ENCODE measurements at regions not wholly inside any gene's neighbourhood (a gene's known extent, or its start where the extent isn't known, plus 50 kb on each side); places are given as distances from the start of the nearest gene placed in this dataset.
A peak's percentile ranks its signal among the peaks of the same experiment; 100 is the strongest.

DNA sequence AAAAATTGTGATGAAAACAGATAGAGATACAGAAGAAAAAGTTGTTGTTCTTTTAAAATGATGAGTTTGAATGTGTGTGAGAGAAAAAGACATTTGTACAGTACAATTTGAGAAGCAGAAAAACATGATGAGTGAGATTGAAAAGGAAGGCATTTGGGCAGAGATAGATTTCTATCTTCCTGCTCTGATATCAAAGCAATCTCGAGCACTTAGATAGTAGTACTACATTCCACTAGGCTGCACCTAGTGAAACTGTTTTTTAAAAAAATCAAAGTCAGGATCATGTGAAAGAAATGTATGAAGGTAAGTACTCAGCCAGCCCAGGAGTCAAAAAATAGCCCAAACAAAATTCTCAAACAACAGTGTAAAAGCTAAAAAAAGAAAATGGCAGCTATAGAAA lies 104.1 kb upstream of the UBE2E2 start:
- no peak for DNase-seq (ENCODE audit: extremely low read depth in 1 of 11, low read depth in 9 of 11, low spot score in 4 of 11)

DNA sequence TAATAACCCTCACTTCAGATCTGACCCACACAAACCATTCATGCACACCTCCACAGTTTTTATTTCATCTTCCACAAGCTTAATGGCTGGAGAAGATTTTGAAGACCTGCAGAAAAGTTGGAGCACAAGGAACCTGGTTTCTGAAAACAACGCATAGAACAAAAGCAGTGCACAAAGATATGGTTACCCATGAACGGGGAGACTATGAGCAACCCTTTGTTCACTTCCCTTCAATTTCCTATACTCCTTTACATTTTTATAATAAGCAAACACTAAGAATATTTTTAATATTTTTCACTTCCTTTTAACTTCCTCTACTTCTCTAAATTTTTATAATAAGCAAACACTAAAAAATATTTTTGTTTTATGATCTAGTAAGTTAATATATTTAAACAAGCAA lies 103.5 kb upstream of the UBE2E2 start:
- no peak for DNase-seq (ENCODE audit: extremely low read depth in 1 of 11, low read depth in 9 of 11, low spot score in 4 of 11)

DNA sequence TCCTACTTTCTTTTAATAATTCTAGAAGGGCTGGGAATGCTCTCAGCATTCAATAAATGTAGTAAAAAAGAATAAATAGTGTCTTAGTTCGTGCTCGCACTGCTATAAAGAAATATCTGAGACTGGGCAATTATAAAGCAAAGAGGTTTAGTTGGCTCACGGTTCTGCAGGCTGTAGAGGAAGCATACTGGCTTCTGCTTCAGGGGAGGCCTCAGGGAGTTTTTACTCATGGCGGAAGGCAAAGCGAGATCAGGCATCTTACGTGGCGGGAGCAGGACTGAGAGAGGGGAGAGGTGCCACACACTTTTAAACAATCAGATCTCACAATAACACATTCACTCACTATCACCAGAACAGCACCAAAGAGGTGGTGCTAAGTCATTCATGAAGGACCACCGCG lies 103.0 kb upstream of the UBE2E2 start:
- DNase-seq (ENCODE audit: extremely low read depth in 1 of 11, low read depth in 9 of 11, low spot score in 4 of 11): no peak

DNA sequence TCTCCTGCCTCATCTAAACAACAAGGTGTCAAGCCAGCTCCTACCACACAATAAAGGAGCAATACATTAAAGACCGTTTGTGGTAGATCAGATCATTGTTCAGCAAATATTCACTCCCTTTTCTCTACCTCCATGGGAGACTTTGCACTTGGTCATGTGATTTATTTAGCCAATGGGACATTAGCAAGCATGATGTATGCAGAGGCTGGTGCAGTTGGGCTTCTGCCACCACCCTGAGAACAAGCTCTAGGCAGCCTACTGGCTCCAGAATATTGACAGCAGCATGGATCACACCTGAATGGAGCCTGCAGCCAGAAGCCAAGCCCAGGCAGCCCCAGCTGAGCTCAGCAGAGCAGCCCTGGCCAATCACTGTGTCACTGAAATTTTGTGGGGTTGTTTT lies 99.4 kb upstream of the UBE2E2 start:
- DNase-seq (ENCODE audit: extremely low read depth in 1 of 11, low read depth in 9 of 11, low spot score in 4 of 11): no peak

DNA sequence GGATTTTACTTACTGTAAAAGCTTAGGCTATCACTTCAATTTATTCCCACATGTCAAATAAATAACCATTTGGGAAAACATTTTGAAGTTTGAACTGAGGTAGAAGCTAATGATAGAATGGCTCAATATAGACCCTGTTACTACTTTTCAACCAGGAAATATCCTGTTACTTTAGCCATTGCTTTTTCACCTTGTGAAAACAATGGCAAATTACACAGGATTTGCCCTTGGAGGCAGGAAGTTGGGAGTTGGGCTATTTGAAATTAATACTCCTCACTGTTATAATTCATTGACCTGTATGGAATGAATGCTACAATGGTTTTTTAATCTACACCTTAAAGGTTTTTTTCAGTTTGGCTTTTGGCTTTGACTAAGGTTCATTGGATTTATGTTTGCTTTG lies 98.1 kb upstream of the UBE2E2 start:
- no peak for DNase-seq (ENCODE audit: extremely low read depth in 1 of 11, low read depth in 9 of 11, low spot score in 4 of 11)

DNA sequence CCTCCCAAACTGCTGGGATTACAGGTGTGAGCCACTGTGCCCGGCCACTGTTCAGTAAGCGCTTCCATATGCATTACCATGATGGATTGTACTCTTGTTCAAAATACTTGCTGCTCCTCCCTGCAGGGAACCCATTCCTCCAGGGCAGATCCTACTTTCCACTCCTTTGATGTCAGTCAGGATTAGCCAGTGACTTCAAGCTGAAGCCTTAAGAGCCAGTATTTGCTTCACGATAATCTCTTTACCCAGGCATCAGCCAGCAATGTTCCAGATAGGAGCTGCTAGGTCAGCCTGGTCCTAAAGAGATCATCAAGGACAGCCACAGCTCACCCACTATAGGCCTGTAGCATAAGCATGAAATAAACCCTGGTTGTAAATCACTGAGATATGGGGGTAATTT lies 96.5 kb upstream of the UBE2E2 start:
- no peak for DNase-seq (ENCODE audit: extremely low read depth in 1 of 11, low read depth in 9 of 11, low spot score in 4 of 11)

DNA sequence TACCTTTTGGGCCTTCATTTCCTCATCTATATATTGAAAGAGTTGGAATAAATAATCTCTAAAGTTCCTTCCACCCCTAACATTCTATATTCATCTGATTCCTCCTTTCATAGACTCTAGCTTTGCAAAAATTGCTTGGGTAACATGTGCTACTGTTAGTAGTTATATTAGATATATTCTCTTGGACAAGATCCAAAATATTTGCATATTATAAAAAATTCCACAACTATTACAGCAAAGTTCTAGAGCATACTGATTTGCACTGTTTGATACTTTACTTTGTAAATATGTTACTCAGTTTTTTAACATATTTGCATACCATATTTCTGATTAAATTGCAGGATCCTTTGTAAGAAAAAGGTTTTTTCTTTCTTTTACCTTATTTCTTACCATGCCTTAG lies 95.9 kb upstream of the UBE2E2 start:
- no peak for DNase-seq (ENCODE audit: extremely low read depth in 1 of 11, low read depth in 9 of 11, low spot score in 4 of 11)

DNA sequence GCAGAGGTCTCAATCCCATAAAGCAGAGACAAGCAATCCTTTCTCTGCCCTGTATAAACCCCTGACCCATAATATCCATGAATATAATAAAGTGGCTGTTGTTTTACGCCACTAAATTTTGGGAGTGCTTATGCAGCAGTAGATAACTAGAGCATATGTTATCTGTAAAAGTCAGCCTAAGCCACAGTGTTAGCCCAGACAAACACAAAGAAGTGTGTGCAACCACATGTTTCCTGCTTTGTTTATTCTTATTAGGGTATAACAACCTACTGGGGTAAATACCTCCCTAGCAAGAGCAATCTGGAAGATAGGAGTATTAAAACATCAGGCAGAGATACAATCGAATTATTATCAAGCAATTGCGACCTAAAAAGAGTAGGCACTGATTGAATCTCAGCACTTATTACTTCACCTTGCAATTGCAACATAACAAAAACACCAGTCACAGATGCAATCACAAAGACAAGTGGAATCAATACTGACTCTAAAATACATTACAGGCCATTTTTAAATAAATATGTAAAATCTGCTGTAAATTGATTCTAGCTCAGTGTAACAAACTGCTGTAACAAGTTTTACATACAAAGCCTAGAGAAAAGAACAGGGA lies 94.6 kb upstream of the UBE2E2 start:
- no peak for DNase-seq (ENCODE audit: extremely low read depth in 1 of 11, low read depth in 9 of 11, low spot score in 4 of 11)

DNA sequence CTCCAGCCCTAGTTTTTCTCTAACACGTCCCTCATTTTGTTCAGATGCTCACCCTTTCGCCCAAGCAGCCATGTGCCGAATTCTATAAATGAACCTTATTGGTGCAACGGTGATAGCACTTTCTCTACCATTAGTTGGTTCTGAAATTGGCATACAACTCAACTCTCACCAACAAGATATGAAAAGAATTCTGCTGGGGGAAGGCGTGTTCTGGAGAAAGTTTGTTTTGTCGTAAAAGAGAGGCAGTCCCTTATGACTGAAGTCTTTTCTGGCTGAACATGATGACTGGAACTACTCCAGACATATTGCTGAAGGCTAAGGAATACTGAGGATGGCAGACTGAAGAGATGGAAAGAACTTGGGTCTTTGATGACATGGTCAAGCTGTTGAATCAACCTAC lies 91.8 kb upstream of the UBE2E2 start:
- no peak for DNase-seq (ENCODE audit: extremely low read depth in 1 of 11, low read depth in 9 of 11, low spot score in 4 of 11)

DNA sequence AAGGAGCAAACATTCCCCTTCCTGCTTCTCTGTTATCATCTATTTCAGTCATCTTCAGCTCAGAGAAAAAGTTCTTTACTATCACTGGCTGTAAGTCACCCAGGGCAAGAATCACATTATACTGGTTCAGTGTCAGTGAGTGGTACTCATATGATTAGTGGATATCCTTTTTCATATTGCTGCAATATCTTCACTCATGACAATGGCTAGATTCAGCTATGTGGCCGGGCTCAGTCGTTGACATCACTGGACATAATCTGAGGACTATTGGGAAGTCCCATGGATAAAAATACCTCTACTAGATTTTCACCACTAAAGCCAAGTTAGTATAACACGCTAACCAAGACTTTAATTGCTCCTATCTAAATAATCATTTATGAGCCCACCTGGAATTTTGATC lies 91.3 kb upstream of the UBE2E2 start:
- DNase-seq (ENCODE audit: extremely low read depth in 1 of 11, low read depth in 9 of 11, low spot score in 4 of 11): no peak

DNA sequence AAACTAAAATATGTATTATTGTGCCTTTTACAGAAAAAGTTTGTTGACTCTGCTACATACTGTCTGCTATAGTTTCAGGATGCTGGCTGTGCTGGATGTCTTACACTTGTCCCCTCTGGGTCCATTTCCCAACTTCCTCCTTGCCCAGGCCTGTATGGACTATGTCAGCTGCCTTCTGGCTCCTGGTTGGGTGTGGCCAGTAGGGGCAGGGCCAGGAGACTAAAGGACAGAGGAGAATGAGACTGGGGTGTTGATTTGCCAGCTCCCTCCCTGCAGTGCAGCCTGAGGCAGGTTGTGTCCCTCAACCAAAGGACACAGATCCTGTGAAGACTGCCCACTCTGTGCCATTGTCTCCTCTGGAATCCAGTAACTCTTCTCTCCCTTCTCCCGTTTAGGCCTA lies 90.6 kb upstream of the UBE2E2 start:
- DNase-seq (ENCODE audit: extremely low read depth in 1 of 11, low read depth in 9 of 11, low spot score in 4 of 11): no peak

DNA sequence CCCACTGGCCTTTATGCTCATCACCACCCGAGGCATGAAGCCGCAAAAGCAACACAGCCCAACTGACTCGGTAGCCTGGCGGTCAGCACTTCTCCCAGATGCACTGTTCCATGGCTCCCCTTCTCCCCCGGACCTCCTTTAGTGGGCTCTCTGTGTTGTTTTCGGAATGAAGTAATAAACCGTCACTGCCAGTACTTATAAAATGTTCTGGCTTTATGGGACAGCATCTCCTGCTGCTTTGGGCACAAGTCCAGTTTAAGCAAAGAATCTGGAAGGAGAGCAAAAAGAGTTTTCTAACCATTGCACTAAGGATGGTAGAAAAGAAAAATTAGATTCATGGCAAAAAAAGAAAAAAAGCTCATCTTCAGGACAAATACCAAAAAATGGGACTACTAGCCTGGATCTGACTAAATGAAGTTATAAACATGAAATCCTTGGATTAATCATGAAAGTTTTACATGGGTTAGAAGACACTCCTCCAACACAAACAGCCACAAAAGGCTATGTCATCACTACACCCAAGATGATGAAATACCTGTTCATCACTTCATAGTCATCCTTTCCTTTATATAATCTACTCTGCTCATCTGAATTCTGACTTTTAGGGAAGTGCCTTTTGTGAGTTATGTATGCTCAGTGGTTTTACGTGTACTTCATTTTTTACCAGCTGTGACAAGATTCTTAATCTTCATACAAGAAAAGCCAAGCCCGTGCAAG lies 89.5 kb upstream of the UBE2E2 start:
- DNase-seq (ENCODE audit: extremely low read depth in 1 of 11, low read depth in 9 of 11, low spot score in 4 of 11): no peak

DNA sequence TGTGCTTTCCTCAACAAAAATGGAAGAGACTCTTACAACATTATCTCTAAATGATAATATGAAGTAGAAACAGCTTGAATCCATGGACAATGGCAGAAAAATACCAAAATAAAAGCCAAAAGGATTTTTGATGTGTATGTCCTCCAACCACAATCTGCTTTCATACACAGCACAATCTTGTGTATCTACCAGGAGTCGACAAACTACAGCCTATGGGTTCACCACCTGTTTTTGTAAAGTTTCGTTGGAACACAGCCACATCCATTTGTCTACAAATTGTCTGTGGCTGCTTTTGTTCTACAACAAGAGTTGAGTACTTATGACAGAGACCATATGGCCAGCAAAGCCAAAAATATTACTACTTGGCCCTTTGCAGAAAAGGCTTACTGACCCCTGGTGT lies 88.7 kb upstream of the UBE2E2 start:
- DNase-seq (ENCODE audit: extremely low read depth in 1 of 11, low read depth in 9 of 11, low spot score in 4 of 11): peak in 1 of 11 donors; percentile 13

DNA sequence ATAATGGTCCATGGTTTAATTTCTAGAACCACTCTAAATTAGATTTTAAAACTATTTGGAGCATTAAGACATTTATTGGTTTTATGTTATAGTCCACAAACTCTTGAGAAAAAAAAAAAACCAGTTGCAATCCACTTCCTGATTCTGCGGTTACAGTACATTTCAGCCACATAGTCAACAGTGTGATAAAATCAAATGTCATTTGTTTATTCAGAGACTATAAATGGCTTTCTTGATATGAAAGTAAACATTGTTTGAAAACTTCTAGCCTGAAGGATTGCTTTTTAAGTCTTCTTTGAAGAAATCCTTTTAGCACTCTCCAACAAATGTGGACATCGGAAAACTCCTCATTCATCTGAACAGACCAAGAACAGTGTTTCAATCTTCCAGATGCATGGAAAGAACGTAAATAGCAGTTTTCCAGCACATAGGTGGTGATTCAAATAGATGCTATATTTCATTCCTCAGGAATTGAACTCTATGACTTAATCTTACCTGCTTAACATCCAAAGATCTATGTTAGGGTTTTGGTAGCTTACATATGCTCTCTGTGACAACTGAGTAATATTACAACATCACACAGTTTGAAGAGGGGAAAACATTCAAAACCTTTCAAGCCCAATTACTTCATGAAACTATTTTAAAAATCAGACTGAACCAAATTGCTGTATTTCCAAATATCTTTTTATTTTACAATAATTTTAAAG lies 87.8 kb upstream of the UBE2E2 start:
- DNase-seq (ENCODE audit: extremely low read depth in 1 of 11, low read depth in 9 of 11, low spot score in 4 of 11): no peak

DNA sequence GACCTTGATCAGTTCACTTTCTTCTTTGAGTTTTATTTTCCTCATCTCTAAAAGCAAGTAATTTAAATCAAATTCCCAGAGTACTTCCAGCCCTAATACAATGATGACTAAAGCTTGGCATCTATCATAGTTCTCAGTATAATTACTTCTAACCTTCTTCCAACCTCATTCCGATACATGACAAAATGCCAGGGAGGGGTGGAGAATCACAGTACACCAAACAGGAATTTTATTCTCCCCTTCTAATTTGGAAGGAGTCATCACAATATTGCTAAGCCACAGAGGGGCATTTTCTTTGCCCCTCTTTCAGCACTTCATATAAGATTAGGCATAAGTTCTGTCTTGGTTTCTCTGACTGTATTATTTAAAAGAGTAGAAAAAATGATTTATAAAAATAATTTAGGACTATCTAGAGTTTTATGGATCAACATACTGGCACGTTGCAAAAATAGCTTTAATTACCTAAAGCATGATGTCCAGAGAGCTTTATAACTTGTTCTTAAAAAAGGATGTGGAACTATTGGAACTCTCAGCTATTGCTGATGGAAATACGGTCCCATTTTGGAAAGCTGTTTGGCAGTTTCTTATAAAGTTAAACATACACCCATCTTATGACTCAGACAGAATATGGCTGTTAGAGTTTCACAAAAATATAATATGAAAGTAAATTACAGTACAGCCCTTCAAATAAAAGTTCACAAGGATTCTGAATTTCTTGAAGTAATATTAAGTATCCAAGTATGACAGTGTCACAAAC lies 86.9 kb upstream of the UBE2E2 start:
- no peak for DNase-seq (ENCODE audit: extremely low read depth in 1 of 11, low read depth in 9 of 11, low spot score in 4 of 11)

DNA sequence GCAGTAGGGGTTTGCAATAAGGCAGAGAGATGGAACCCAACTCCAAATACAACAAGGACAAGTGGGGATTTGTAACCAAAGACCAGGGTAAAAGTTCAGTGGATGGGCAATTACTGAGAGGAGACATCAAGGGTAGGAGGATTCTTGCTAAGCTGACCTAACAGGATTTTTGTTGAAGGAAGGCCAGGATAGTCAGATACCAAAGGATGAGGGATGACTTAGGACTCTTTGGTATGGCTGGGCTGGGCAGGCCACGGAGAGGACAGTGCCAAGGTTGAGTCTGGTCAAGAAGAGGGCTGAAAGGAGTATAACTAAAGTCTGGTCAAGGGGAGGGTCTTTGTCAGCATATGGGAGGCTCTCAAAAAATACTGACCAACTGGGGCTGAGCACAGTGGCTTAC lies 85.3 kb upstream of the UBE2E2 start:
- no peak for DNase-seq (ENCODE audit: extremely low read depth in 1 of 11, low read depth in 9 of 11, low spot score in 4 of 11)

DNA sequence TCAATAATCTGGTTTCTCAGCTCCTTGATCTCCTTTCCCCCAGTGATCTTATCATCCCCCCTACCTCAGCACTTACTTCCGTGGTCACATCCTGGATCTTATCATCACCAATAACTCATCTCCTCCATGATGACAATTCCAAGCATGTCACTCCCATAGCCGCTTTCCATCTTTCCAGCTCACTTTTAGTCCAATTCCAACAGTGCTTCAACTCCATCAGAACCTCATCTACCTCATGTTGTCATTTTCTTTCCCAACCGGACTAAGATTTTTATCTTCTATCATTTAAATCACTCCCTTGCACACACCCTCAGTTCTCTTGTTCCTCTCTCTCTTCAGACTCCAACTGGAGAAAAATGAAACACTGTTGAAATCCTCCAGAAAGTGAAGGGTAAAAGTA lies 75.9 kb upstream of the UBE2E2 start:
- no peak for DNase-seq (ENCODE audit: extremely low read depth in 1 of 11, low read depth in 9 of 11, low spot score in 4 of 11)

DNA sequence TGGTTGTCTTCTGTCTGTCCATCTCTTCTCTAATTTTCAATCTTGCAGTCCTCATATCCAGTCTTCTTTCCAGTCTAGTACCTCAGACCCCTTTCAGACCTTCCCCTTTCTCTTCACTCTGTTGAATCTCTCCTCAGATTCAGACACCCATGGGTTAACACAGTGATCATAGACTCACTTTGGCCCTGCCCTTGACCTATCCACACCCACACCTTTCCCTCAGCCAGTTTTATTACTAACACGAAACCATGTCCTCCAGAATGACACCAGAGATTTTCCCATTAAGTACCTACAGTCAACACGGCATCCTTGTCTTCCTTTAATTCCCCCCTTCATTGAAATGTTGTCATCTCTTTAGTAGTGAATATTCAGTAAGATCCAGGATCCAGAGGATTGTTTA lies 74.5 kb upstream of the UBE2E2 start:
- DNase-seq (ENCODE audit: extremely low read depth in 1 of 11, low read depth in 9 of 11, low spot score in 4 of 11): no peak

DNA sequence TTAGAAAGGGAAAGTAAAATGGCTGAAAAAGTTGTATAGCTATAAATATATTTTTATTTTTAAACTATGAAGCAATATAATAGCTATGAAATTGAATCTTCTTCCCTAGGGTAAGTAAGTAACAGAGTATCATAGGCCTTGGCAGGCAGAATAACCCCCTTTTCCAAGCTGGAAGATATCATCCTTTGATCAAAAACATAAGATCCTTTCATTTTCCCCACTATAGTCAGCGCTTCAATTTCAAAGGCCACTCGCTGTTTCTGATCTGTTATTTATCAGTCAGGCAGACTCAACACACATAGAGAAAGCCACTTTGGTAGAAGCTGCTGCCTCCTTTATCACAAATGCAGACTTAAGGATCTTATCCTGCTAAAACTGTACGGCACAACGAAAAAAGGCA lies 74.0 kb upstream of the UBE2E2 start:
- no peak for DNase-seq (ENCODE audit: extremely low read depth in 1 of 11, low read depth in 9 of 11, low spot score in 4 of 11)

DNA sequence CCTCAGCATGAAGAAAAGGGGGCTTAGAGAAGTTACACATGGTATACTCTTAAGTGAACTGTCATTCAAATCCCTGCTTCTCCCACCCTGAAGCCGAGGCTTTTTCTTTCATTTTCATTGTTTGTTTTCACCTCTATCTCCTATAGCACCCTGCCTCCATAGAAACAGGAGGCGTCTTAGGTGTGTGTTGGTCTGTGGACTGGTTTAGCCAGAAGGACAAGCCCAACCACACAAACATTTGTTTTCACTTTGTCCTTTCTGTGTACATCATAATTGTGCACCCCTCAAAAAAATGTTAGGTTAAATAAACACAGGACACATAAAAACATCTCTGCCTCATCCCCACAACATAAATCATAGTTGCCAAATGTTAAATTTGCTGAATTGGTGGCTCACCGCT lies 73.3 kb upstream of the UBE2E2 start:
- DNase-seq (ENCODE audit: extremely low read depth in 1 of 11, low read depth in 9 of 11, low spot score in 4 of 11): peak in 4 of 11 donors; percentile 20 to 39 (median 32)
